Vagina (tissue), 2 donors: ENCODE measurements at regions not wholly inside any gene's neighbourhood (a gene's known extent, or its start where the extent isn't known, plus 50 kb on each side); places are given as distances from the start of the nearest gene placed in this dataset.

Source experiments
- CTCF ChIP-seq, 3 experiments: fragments of 450-650 bp in 2 of 3; fragments of 200-600 bp in 1 of 3; sonication (generic) in 1 of 3; IDR thresholded peaks; one replicate each; pipeline ENCODE4 v1.5.1; 2017 to 2019; ENCODE audit warnings: antibody characterized with exemption in 3 of 3, mild to moderate bottlenecking in 2 of 3, moderate library complexity in 2 of 3
- POLR2A ChIP-seq, 2 donors: fragments of 450-650 bp; IDR thresholded peaks; one replicate each; pipeline ENCODE4 v1.6.1; 2017; ENCODE audit warnings: antibody characterized with exemption in 2 of 2, mild to moderate bottlenecking in 2 of 2, moderate library complexity in 2 of 2

GRCh38 chr15:81544385-81544784, 170.4 kb upstream of the TMC3 start:
- TF ChIP-seq CTCF (IDR thresholded peaks at IDR 0.05): no peak
- no peak for TF ChIP-seq POLR2A (IDR thresholded peaks at IDR 0.05)
